GM18868 (cell line): ENCODE measurements at regions not wholly inside any gene's neighbourhood (a gene's known extent, or its start where the extent isn't known, plus 50 kb on each side); places are given as distances from the start of the nearest gene placed in this dataset.
"Not testable (repeated sequence)": the region's sequence is repeated elsewhere in the genome, so short reads cannot be mapped to it uniquely, and the experiment has no call there.

Experiments
- ATAC-seq: cut with Tn5 transposase; IDR thresholded peaks from one replicate; pipeline ENCODE4 v1.9.1; 2021; ENCODE audit warnings: mild to moderate bottlenecking, moderate library complexity; ENCODE audit not compliant: unreplicated experiment

DNA sequence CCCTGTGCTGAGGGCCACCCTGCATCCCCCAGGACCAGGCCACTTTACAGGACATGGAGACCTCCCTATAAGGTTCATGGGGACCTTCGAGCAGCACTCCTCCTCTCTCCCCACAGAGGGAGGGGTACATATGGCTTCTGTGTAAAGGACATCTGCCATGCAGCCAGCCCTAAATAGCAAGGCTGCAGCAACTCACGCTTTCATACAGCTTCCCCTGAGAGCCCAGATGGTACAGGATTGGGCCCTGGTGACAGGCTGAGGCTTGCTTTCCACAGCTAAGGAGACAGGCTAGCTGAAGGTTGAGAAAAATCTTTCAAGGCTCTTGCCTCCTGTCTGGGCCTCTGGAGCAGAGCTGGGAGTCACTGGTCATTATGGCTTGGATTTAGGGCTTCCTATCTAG lies 147.0 kb upstream of the ZNF366 start:
- no peak for ATAC-seq

DNA sequence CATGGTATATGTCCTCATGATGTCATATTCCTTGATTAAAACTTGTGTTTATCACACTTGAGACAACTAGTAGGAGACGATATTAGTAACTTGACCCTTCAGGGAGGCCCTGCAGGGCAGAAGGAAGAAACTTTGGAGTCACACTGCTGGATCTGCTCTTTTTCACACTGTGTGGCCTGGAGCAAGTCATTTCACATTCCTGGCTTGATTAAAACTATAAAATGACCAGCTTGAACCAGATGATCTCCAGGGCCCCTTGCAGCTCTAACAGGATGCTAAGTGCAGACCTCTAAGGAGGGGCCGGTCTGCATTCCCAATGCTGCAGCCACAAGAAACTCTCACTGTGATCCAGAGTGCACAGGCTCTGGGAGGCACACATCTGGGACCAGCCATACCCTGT lies 146.4 kb upstream of the ZNF366 start:
- ATAC-seq: no peak

DNA sequence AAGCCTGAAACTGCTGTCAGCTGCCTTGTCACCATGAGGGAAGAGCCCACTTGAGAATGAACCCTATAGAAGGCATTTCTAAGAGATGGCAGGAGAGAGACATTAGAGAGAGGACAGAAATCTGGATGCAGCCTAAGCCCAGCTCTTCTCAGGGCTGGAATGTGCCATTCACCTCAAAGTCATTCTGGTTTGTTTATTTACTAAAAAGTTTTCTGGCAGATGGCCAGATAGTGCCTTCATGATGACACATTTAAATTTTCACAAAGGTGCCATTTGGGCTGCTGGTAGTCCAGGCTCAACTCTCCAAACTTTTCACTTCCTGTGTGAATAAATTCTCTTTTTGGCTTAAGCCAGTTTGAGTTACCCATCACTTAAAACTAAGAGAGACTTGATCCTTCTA lies 144.6 kb upstream of the ZNF366 start:
- no peak for ATAC-seq

DNA sequence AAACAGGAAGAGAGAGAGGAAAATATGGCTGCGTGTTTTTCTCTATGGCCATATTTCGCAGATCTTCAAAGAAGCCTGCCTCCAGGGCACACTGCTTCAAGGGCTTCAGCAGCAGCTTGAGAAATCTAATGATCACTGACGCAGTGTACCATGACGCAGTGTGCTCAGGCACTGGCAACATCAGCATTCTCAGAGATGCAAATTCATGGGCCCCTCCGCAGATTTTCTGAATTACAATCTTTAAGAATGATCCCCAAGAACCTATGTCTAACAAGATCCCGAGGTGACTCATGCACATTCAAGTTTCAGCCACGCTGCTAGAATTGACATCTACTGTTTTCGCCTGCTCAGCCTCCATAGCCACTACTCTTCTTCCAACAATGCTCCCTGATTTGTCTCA lies 143.9 kb upstream of the ZNF366 start:
- ATAC-seq: no peak

DNA sequence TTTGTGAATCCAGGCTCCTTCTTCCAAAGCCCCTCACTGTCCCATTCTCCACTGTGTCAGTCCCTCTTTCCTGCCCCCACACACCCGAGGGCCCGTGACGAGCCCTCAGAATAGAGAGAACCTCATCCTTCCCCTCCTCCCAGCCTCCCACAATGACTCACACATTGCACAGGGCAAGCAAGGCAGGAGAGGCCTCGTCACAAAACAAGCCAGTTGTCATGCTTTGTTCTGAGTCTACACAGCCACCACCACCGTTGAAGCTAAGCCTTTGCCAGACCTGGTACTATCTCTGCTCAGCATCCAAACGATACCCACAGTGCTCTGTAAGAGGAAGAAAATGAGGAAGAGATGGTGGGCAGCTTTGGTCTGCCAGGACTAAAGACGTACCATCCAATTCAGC lies 142.2 kb upstream of the ZNF366 start:
- no peak for ATAC-seq

DNA sequence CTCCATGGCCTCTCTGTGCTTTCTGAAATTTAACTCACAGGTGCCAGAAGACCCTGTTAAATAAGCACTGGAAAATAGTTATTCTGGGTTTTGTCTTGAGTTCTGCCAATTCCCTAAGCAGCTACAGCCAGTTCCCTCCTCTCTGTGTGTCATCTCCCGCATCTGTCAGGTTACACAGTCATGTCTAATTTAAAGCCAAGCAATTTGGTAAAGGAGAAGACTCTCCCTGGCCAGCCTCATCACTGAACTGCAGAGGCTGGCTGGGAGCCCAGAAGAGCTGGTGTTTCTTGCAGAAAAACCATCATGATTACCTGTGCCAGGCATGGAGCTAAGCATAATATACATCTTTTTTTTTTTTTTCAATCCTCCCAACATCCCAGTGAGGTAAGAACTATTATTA lies 141.3 kb upstream of the ZNF366 start:
- ATAC-seq: no peak

DNA sequence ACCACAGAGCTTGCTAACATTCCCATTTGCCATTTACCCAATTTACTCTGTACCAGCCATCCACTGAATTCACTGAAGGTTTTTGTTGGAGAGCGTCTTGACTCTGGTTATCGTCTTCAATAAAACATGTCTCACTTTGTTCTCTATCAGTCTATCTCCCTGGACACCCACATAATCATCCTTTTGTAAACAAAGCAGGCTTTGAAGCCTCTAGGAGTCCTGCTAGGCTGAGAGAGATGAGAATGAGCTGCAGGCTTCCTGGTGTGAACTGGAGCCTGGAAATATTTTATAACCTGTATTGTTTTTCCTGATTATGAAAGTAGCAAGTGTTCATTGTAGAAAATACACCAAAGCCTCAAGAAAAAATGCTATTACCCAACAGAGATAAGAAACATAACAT lies 140.6 kb upstream of the ZNF366 start:
- no peak for ATAC-seq

DNA sequence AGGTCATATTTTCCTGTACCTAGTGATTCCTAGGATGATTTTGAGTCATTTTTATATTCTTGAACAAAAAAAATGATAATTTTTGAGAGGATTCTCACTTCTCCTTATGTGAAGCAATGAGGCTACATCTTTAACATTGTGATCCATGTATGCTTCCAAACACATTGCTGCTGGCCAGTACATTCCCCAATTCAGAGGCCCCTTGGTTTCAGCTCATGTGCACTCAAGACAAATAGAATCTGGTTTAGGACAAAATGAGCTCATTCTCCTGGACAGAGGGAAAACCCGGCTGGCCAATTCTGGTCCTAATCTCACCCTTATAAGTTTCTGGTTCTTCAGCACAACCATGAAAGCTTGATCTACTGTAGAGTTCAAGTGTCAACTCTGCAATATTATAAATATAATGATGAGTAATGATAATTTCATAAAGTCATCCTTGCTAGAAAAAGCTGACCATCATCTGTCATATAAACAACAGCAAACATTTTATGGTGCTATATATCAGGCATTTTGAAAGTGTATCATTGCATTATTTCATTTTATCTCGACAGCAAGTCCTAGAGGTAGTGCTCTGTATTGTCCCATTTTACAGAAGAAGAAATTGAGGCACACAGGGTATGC lies 139.1 kb upstream of the ZNF366 start:
- ATAC-seq: no peak

DNA sequence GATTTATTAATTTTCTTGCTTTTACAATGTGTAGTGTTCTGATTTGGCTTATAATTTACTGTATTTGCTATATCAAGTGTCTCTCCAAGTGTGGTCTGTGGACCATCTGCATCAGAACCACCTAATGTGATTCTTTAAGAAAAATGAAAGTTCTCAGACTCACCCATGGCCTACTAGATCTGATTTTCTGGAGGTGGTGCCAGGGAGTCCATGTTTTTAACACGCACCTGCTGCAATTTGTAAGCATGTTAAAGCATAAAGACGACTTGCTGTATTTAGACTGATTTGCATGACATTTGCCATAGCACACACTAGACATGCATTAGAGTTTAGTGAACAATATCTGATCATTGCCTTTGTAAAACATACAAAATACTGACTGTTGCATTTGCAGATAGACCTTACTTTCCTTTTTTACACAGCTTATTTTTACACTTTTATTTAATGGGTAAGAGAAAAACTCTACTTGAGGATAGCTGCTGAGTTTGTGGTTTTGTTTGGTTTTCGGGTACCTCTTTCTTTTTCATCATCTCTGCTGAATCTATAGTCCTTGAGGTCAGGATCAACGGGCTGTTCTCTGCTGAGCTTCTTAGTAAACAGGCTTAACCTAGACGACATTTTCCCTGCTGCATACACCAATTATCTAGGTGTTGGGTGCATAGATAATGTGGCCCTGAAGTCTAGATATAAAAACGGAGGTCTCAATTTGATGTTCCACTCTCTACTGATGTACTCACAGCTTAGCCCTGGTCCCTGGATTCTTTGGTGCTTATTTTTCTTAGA lies 138.0 kb upstream of the ZNF366 start:
- no peak for ATAC-seq

DNA sequence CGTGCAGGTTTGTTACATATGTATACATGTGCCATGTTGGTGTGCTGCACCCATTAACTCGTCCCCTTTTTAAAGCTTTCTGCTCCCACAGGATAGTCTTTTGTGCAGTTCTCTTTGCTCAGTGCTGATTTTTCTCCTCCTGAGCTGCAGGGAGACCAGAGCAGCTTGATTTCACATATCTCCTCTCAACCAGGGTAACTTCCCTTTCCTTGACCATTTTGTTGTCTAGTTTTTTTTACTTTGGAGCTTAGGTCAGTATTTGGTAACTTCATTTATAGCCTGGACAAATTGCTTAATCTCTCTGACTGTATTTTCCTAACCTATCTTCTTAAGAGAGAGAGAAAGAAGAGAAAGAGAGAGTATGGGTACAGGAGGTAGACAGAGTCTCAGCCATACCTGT lies 137.1 kb upstream of the ZNF366 start:
- ATAC-seq: no peak

DNA sequence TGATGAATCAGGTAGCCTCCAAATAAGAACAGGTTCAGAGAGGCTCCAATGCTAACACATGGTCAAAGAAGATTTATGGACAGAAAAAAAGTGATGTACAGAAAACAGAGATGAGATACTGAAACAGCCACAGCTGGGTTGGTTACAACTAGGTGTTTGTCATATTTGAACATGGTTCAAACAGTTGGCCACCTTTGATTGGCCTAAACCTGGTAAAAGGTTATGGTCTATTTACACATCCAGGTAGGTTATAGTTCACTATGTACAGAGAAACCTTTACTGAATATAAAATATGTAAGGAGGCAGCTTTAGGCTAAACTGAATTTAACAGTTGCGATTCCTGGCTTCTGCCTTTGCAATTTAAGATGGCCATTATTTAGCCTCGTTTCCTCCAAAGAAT lies 134.0 kb upstream of the ZNF366 start:
- no peak for ATAC-seq

DNA sequence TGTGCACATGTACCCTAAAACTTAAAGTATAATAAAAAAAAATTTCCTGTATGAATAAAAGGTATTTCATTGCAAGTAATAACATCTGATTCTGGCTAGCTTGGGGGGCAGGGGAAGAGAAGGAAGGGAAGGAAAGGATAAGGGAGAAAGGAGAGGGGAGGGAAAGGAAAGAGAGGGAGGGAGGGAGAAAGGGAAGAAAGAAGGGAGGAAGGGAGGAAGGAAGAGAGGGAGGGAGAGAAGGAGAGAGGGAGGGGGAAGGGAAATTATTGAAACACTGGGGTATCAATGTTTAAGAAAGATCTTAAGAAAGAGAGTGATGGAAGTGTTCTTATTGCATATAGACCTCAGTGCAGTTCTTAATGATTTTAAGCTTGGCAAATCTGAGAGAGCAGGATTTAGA lies 129.8 kb upstream of the ZNF366 start:
- no peak for ATAC-seq

DNA sequence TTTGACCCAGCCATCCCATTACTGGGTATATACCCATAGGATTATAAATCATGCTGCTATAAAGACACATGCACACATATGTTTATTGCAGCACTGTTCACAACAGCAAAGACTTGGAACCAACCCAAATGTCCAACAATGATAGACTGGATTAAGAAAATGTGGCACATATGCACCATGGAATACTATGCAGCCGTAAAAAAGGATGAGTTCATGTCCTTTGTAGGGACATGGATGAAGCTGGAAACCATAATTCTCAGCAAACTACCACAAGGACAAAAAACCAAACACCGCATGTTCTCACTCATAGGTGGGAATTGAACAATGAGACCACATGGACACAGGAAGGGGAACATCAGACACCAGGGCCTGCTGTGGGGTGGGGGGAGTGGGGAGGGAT lies 129.4 kb upstream of the ZNF366 start:
- ATAC-seq: not testable (repeated sequence)

DNA sequence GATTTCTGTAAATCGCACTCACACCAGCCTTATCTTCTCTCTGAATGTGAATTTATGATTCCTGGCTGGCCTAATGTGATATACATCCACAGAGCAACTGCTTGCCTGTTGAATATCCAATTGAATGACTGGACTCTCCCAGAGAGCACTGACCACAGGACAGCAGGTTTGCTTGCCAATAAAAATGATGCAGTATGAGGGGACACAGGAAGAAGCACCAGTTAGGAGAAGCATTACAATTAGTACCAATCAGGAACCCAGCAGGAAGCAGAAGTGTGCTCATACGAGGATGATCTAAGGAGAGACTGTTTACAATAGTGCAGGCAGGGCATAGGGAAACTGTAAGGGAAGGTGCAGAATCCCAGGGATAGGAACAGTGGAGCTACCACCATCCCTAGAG lies 127.2 kb upstream of the ZNF366 start:
- no peak for ATAC-seq

DNA sequence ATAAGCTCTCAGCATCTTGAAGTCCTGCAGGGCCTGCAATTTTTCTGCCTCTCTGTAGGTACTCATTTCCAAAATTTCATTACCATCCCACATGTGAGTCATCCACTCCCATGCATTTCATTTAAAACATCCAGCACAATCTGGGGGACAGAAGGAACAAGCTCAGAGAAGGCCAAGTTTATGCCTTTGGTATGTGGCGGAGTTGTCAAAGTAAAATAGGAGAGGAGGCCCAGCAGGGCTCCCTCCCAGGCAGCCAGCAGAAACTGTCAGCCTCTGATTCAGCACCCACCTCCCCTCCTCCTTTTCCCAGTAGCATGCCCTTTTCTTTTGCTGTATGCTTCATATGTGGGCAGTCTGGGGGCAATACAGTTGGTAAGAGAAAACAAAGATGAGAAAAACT lies 126.4 kb upstream of the ZNF366 start:
- no peak for ATAC-seq

DNA sequence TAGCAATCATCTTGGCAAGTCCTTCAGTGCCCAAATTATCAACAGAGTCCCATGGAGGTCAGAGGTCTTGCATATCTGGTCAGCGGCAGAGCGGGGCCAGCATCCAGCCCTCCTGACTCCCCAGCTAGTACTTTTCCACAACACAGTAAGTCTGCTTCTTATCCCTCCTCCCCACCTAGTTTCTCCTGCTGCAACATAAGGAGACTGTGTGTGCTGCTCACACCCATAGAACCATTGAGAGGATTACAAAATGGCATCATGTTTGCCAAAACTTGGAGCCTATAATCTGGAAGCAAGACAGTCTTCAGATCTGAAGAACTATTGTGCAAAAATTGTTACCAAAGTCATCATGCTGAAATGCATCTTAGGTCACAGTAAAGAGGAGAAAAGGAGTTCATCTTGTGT lies 125.8 kb upstream of the ZNF366 start:
- no peak for ATAC-seq

DNA sequence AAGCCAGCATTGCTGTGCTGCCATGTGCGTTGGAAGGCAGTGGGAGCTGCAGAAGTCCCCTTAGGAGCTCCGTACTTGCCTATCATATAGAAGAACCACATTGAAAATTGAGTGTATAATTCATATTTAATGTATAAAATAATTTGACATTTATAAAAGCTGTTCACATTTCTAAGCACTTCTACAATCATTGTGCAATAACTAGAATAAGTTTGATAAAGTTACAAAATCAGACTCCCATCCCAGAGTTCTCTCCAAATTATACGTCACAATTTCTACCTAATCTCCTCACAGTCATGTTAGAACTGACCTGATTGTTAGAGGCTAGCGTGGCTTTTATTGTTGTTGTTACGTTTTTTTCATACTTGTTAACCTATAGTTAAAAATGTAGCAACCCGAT lies 123.5 kb upstream of the ZNF366 start:
- no peak for ATAC-seq

DNA sequence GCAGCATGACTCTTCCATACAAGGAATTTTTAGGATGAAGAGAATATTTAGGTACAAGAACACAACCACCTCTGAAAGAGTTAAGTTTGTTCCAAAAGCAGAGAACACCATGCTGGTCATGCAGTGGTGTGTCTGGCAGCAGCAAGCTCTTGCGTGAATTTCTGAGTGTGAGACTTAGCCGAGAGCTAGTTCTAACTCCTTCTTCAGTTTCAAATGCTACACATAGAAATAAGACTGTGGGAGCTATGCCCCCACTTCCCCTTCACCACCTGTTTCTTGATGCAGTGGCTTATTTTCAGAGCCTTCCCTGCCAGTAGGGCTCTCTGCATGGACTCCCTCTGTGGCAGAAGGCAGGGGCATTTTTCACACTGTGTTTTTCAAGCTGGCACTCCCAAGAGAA lies 122.9 kb upstream of the ZNF366 start:
- no peak for ATAC-seq

DNA sequence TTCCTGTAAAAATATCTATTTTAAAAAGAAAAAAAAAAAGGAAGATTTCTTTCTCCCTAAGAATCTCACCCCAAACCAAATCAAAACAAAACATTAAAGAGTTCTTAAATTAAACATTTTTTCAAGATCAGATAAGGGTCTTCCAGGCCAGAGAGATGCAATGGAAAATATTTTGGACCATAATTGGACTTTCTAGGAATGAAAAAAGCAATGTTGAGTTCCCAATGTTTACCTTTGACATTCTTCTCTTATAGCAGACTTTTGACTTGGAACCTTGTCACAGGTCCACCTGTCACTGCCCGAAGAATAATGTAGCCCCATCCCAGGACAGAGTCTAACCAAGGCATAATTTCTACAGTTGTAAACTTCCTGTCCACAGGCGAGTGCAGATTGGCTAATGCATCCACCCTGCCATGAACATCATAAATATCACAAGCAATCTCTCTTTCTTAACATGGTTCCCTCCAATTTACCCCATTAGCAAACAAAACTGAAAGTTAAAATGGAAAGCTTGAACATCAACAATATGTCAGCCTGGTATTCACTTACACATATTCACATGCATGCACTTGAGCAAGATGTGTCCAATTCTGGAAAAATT lies 121.7 kb upstream of the ZNF366 start:
- ATAC-seq: no peak

DNA sequence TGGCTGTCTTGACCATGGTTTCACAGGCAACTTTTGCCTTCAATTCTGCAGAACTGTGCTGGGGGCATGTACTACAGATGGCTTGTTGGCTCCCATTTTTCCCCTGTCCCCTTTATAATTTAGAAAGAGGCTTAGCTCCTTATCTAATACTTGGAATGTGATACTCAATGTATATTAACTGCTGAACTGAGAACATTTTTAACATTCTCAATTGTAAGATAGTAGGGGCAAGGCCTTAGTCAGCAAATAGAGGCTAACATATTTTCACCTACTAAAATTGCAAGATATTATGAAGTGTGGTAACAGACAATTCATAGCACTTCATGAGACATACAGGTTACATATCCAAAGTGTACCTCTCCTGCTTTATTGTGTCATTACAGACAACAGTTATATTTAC lies 118.1 kb upstream of the ZNF366 start:
- ATAC-seq: no peak

DNA sequence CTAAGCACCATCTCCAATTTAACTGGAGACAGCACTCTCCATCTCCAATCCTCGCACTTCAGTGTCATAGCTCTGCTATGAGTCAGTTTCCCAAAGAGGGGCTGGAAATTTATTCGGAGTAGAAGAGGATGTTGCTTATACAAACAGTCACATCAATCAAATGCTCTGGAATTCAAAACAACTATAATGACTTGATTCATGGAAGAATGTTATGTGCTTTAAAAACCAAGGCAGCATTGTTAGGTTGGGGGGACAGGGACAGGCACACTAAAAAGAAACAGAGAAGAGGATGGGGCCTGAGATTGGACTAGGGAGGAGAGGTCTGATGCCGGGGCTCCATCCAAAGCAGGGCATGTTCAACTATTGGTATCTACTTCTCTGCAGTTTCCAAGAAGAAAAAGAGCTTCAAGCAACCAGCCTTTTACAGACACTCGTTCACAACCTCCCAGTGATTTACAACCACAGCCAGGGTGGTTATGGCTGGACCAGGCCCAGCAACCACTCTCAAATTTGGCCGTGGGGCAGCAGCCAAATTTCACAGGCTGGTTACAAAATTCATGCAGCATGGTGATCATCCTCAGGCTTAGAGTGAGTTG lies 117.5 kb upstream of the ZNF366 start:
- no peak for ATAC-seq

DNA sequence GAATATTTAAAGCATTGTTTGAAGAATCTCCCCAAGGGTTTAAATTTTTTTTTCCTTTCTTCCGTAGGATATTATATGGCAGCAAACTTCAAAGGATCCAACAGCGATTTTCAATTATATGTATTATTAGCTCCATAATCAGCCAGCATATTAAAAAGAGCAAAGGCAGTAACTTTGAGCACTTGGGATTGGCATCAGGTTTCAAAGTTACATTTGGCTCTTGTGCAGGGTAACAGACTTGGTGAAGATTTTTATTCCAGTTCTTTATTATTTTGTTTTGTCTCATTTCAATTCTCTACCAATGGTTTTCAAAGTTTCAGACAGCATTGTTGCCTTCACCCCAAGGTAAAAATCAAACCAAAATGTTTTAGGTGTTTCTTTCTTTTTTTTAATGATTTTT lies 116.7 kb upstream of the ZNF366 start:
- ATAC-seq: no peak
